GM19035 (cell line): ENCODE measurements at regions not wholly inside any gene's neighbourhood (a gene's known extent, or its start where the extent isn't known, plus 50 kb on each side); places are given as distances from the start of the nearest gene placed in this dataset.

ENCODE experiments used
- ATAC-seq: cut with Tn5 transposase; IDR thresholded peaks from one replicate; pipeline ENCODE4 v1.9.1; 2021; ENCODE audit not compliant: unreplicated experiment

- ATAC-seq: no peak
Measured at GRCh38 chr20:12617076-12617475, 391.7 kb upstream of the SPTLC3 start.

- no peak for ATAC-seq
Measured at GRCh38 chr20:12623870-12624269, 384.9 kb upstream of the SPTLC3 start.

GRCh38 chr20:12627485-12627884 lies 381.3 kb upstream of the SPTLC3 start:
- ATAC-seq: no peak

- ATAC-seq: no peak
Measured at GRCh38 chr20:12638633-12639312, 370.0 kb upstream of the SPTLC3 start.

- no peak for ATAC-seq
Measured at GRCh38 chr20:12640251-12640650, 368.5 kb upstream of the SPTLC3 start.

GRCh38 chr20:12641619-12642018 lies 367.2 kb upstream of the SPTLC3 start:
- ATAC-seq: no peak

GRCh38 chr20:12644461-12644860 lies 364.3 kb upstream of the SPTLC3 start:
- no peak for ATAC-seq

GRCh38 chr20:12649234-12649633 lies 359.5 kb upstream of the SPTLC3 start:
- no peak for ATAC-seq

GRCh38 chr20:12653642-12654041 lies 355.1 kb upstream of the SPTLC3 start:
- ATAC-seq: no peak

GRCh38 chr20:12659942-12660341 lies 348.8 kb upstream of the SPTLC3 start:
- ATAC-seq: no peak

GRCh38 chr20:12660918-12661317 lies 347.9 kb upstream of the SPTLC3 start:
- ATAC-seq: no peak

GRCh38 chr20:12670301-12670700 lies 338.5 kb upstream of the SPTLC3 start:
- ATAC-seq: no peak

- ATAC-seq: no peak
Measured at GRCh38 chr20:12673352-12673751, 335.4 kb upstream of the SPTLC3 start.

GRCh38 chr20:12677925-12678324 lies 330.8 kb upstream of the SPTLC3 start:
- ATAC-seq: no peak

- no peak for ATAC-seq
Measured at GRCh38 chr20:12679447-12679846, 329.3 kb upstream of the SPTLC3 start.

- ATAC-seq: no peak
Measured at GRCh38 chr20:12682613-12683012, 326.2 kb upstream of the SPTLC3 start.

GRCh38 chr20:12687476-12687875 lies 321.3 kb upstream of the SPTLC3 start:
- no peak for ATAC-seq

GRCh38 chr20:12695937-12696336 lies 312.8 kb upstream of the SPTLC3 start:
- no peak for ATAC-seq

GRCh38 chr20:12698817-12699216 lies 310.0 kb upstream of the SPTLC3 start:
- no peak for ATAC-seq

- no peak for ATAC-seq
Measured at GRCh38 chr20:12699374-12700228, 309.2 kb upstream of the SPTLC3 start.

GRCh38 chr20:12700701-12701100 lies 308.1 kb upstream of the SPTLC3 start:
- ATAC-seq: no peak

GRCh38 chr20:12702312-12702711 lies 306.5 kb upstream of the SPTLC3 start:
- no peak for ATAC-seq
